ENCODE measurements at regions not wholly inside any gene's neighbourhood (a gene's known extent, or its start where the extent isn't known, plus 50 kb on each side); places are given as distances from the start of the nearest gene placed in this dataset.

DNA sequence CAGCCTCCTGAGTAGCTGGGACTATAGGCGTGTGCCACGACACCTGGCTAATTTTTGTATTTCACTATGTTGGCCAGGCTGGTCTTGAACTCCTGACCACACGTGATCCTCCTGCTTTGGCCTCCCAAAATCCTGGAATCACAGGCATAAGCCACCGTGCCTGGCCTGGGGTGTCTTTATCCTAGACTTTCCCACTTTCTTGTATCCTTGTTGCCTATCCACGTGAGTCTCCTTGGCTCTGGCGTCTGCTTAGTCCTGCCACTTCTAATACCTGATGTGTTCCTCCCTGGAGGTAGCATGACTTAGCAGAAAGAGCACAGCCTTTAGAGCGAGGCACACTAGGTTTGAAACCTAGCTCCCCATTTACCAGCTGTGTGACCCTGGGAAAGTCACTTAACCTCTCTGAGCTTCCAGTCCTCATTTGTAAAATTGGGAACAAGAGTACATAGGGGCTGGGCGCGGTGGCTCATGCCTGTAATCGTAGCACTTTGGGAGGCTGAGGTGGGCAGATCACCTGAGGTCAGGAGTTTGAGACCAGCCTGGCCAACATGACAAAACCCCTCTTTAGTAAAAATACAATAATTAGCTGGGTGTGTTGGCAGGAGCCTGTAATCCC lies 344.6 kb downstream of the TYW1 start:
- Histone ChIP-seq H3K4ac (ENCODE audit: low read depth, low read length) (no peak overlapping the region), H3K4me1 (ENCODE audit: control insufficient read depth, insufficient read depth, low read length) (no peaks in the 10 kb centered on the region), H4K91ac (ENCODE audit: insufficient read depth, low read depth, low read length) (no peak overlapping the region), H3K23ac (ENCODE audit: low read depth, low read length) (no peak overlapping the region), H3K18ac (ENCODE audit: low read depth, low read length) (no peak overlapping the region), H2BK15ac (ENCODE audit: low read depth, low read length) (no peak overlapping the region), H2BK5ac (ENCODE audit: low read depth, low read length, poor library complexity, severe bottlenecking) (no peak overlapping the region), H3K9me1 (ENCODE audit: insufficient read depth, low read length) (no peaks in the 10 kb centered on the region), H3K79me1 (ENCODE audit: low read depth in 1 of 2, low read length in 2 of 2) (no peaks in the 10 kb centered on the region), H3K4me3 (ENCODE audit: insufficient read depth, low read depth, low read length) (no peak overlapping the region), H2AK9ac (replicated peaks; ENCODE audit: low read depth, low read length, poor library complexity) (no peak overlapping the region), H4K20me1 (ENCODE audit: insufficient read depth, low read length) (no peaks in the 10 kb centered on the region), H3K9me3 (ENCODE audit: control insufficient read depth, insufficient read depth, low read length) (peaks cover 4% of the 10 kb centered on the region; the same call in 1 of the 2 replicates), H3K56ac (ENCODE audit: extremely low read depth, insufficient read depth, low read length) (no peak overlapping the region), H2AFZ (replicated peaks; ENCODE audit: low read length, poor library complexity) (no peak overlapping the region), H3K14ac (replicated peaks; ENCODE audit: low read depth, low read length) (no peak overlapping the region), H3K27me3 (ENCODE audit: control insufficient read depth, insufficient read depth, low read length) (no peaks in the 10 kb centered on the region), H2BK120ac (ENCODE audit: low read depth, low read length) (no peak overlapping the region), H2BK20ac (ENCODE audit: low read depth, low read length) (no peak overlapping the region), H4K5ac (ENCODE audit: low read depth, low read length) (no peak overlapping the region), H4K8ac (ENCODE audit: low read depth in 2 of 2, low read length in 2 of 2) (no peak overlapping the region), H2AK5ac (ENCODE audit: low read depth, low read length) (no peak overlapping the region), H3K9ac (ENCODE audit: low read depth, low read length) (no peak overlapping the region), H3K36me3 (ENCODE audit: control insufficient read depth, insufficient read depth, low read length) (peaks cover 1% of the 10 kb centered on the region; the same call in 1 of the 2 replicates), H3K27ac (ENCODE audit: insufficient read depth, low read length) (no peak overlapping the region), H3K4me2 (ENCODE audit: low read depth, low read length) (no peak overlapping the region)
- 100% methylated on average over 1 of the region's 10 CpGs; no CpG with 5 or more reads in 1 of the 2 experiments for WGBS, 2 experiments (ENCODE audit: extremely low coverage in 2 of 2, insufficient read length in 1 of 2)
- in situ Hi-C loops (cut with MboI; ENCODE audit: low sequenced_read_pairs) (no loop called here), intact Hi-C loops (cut with micrococcal nuclease) (no loop called here), dilution Hi-C loops (cut with HindIII; ENCODE audit: low sequenced_read_pairs, unreplicated experiment) (no loop called here)
- ATAC-seq (ENCODE audit: low read depth), result no peak
- ChIA-PET POLR2A (ENCODE audit: unreplicated experiment) (no interaction called here), CTCF (no interaction called here)
- TF ChIP-seq RCOR1 (IDR thresholded peaks at IDR 0.05; ENCODE audit: insufficient replicate concordance, low read length) (no peak), MAFK (IDR thresholded peaks at IDR 0.05; ENCODE audit: low read depth, low read length) (no peak), BHLHE40 (IDR thresholded peaks at IDR 0.05; ENCODE audit: low read depth, low read length) (no peak), CHD1 (IDR thresholded peaks at IDR 0.05; ENCODE audit: low read depth, low read length) (no peak), MAZ (IDR thresholded peaks at IDR 0.05; ENCODE audit: borderline replicate concordance, low read depth, low read length) (no peak), FOS (IDR thresholded peaks at IDR 0.05; ENCODE audit: low read depth, low read length) (no peak)
- no peak for DNase-seq
- BruUV-seq (replicated peaks), result no TSS peak

Data from IMR-90 (cell line).